Kidney glomerular epithelial cell (primary cell): ENCODE measurements at regions not wholly inside any gene's neighbourhood (a gene's known extent, or its start where the extent isn't known, plus 50 kb on each side); places are given as distances from the start of the nearest gene placed in this dataset.
"Not testable (repeated sequence)": the region's sequence is repeated elsewhere in the genome, so short reads cannot be mapped to it uniquely, and the experiment has no call there.

Experiments
- DNase-seq: peaks from one replicate; lab custom pipeline; 2025; lab: John Stamatoyannopoulos, UW

DNA sequence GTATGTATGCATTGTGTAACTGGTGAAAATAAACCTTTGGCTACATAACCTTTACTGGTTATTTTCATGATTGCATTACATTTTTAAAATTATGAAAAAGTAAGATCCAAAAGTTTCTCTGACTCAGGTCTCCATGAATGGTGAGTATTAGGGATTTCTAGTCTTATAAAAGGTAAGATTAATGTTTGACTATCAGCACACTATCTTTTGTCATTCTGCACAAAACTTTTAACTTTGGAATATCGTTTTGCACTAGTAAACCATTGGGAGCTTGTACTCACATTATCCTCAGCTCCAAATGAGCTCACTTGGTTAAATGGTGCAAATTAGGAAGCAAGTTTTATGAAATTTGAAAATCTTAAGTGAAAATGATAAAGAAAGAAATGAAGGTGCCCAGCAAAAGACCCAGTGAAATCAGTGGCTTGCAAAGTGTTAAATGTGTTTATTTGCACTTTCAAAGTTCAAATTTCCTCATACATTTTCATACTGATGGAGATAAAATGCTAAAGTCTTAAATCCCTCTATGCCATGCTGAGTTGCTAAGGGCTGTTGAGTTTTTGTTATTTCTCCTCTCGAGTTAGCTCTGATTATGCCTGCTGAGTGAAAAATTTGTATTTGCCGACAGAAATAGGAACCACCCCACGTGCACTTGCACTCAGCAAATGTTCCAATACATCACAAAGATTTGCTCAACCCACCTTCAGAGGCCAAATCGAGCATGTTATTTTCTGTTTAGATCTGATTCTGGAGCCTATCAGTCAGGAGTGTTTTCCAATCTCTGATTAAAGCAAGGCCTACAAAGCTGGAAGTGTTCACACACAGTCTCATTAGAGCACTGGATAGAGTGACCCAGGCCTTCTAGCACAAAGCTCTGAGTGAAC lies 885.7 kb downstream of the NR2F1-AS1 start:
- no peak for DNase-seq

DNA sequence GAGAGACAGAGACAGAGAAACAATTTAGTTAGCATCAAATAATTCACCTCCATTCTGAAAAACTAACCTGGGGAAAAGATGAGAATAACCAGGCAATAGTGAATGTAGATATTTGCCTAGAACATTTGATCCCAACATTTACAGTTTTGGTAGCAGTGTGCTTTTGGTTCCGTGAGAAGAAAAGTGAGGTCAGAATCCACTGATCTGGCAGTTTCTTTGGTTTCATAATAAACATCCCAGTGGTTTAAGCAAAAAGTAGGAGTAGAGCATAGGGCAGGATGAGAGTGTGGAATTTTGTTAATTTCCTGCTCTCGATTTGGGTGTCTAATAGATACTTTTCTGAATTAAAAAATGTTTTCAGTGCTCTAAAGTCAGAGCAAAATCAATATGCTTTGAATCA lies 887.0 kb downstream of the NR2F1-AS1 start:
- DNase-seq, result no peak

DNA sequence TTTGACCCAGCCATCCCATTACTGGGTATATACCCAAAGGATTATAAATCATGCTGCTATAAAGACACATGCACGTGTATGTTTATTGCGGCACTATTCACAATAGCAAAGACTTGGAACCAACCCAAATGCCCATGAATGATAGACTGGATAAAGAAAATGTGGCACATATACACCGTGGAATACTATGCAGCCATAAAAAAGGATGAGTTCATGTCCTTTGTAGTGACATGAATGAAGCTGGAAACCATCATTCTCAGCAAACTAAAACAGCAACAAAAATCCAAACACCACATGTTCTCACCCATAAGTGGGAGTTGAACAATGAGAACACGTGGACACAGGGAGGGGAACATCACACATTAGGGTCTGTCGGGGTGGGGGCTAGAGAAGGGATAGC lies 889.1 kb downstream of the NR2F1-AS1 start:
- DNase-seq, result not testable (repeated sequence)

DNA sequence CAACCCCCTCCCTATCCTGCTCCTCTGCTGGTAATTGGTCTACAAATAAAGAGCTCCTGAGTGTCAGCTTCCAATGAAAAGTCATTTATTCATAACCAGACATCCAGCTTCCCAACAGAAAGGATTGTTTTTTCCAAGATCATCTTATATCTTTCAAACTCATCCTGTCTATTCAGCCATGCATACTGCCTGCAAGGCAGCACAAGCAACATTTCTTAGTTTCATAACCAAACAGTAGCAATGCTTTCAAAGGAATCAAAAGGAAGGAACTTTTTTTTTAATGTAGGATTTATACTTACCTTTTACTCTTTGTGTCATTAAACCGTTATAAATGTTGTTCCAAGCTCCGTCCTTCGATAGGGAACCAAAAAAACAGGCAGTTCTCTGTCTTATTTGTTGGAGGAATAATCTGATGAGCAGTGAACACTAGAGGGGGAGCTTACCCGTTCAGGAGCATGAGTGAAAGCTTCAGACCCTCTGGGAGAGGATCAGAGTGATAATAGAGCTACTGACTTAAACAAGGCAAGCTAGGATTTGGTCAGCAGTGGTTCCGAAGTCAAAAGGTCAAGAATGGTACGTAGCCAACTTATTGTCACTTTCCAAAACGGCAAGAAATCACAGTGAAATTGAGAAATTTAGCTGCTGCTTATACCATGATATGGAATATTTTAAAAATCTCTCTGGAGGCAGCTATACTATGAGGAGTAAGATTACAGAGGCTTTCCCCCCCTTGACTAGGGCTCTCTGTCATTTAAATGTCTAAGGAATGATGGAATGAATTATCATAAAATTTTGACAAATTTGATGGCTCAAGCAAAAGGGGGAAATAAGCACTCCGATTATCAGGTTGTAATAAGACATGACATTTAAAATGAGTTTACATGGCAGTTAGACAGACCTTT lies 892.9 kb downstream of the NR2F1-AS1 start:
- DNase-seq, result peak; percentile 20

DNA sequence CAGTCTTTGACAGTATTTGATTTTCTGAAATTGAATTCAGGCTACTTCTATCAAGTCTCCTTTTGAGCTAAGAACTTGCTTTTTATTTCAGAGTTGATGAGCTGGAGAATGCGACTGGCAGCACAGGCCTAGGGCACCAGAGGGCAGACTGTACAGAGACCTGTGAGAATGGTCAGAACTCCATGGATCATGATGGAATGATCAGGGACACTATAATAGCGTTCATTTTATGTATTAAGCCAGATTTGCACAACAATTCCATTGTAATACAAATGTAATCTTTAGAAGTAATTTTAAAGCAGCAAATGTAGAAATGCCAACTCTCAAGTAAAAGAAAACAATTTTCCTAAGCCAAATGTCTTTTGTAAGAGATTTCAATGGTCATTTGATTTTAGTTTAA lies 902.4 kb downstream of the NR2F1-AS1 start:
- DNase-seq, result no peak

DNA sequence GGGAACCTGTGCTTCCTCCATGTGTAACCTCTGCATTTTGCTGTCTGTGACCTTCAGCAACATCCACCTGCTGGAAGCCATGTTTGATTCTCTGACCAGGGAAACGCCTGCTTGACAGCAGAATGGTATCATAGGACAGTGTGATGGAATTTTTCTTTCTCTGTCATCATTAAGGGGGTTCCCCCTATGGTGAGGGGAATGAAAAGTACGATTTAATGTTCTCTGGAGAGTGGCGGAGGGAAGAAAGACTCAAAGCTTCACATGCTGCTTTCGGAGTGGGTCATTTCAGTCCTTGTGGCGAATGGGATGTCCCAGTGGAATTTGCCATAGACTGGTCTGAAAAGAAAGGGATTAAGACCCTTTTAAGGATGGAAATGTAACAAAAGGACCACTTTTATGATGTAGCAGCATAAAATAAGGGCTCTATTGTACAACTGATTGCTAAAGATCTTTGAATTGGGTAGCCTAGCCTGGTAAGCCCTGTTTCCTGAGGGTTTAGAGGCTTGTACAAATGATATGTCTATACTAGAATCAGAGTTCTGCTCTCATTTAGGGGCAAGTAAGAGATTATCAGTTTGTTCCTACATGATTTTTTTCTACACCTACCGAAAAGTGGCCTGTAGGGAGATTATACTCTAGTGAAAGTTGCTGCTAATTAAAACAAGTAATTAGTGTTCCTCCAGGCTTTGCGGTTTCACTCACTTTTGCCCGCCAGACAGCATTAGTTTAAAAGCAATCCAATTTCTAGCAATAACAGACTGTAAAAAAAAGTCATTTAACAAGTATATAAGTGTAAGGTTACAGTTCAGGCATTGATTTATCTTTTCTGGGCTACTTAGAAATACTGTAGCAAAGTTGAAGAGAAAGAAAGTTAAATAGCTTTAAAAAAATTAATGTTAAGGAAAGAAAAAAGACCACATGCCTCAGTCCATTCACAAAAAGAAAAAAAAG lies 904.5 kb downstream of the NR2F1-AS1 start:
- DNase-seq, result no peak

DNA sequence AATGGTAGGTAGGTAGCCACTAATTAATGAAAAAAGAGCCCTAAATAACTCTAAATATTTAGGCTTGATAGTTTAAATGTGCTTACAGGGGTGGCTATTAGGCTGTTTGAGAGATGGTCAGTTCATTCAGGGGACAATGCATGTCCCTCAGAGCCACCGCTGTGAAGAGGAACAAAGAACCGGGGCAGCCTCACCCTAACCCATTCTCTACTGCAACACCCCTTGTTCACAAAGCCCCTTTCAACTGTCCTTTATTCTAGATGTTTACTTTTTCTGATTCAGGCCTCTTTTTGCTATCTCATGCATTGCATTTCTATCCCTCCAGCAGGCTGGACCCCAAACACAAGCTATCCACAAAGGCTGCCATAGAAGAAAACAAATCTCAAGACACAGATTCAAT lies 906.7 kb downstream of the NR2F1-AS1 start:
- no peak for DNase-seq

DNA sequence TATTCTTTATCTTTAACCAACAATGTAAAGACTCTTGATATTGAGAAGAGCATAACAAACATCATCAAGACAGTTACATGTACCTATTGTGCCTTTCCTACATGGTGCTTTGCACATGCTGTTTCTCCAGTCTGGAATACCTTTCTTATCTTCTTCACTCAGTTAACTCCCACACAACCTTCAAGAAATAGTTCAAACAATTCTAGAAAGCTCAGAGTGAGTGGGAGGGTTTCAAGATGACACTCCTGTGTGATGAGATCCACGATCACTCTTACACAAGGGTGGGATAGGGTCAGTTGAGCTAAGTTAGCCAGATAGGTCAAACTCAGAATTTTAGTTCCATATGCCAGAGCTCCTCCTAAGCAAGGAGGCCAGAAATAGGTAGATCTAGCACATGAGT lies 915.5 kb downstream of the NR2F1-AS1 start:
- no peak for DNase-seq

DNA sequence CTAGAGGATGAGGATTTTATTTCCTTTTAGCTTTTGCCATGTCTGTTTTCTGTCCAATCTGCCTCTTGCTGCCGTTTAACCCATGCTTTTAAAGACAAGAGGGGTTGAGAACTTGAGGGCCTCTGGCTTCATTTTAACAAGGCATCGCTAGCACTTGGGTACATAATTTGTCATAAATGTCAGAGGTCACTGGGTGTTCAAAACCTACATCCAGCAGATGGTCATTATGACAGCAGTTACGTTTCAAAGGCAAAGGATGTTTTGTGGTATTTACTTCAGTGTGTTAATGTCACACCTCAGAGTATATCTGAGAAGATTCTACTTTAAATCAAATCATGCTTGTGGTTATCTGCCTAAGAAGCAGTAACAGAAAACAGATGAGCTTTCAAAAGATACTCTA lies 918.3 kb downstream of the NR2F1-AS1 start:
- no peak for DNase-seq

DNA sequence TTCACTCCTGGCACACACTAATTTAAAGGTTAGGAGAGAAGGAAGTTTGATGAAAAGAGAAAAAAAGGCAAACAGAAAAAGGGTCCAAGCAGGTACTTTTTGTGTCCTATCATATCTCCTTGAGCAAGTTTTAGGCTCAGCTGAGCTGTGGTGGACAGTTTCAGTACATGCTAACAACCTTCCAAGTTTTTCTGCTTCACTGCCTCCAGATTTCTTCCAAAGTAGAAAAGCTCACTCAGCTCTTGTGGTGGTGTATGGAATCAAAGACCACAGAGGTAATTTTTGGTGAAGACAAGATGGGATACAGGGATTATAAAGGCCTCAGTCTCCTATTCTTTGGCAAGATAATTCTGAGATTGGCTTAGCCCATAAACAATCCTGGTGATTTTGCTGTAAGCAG lies 921.8 kb downstream of the NR2F1-AS1 start:
- DNase-seq, result no peak

DNA sequence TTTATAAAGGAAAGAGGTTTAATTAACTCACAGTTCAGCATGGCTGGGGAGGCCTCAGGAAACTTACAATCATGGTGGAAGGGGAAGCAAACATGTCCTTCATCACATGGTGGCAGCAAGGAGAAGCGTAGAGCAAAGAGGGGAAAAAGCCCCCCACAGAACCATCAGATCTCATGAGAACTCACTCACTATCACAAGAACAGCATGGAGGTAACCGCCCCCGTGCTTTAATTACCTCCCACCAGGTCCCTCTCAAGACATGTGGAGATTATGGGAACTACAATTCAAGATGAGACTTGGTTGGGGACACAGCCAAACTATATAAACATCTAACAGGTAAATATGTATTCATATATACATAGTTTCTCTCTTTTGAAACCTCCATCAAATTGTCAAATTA lies 926.4 kb downstream of the NR2F1-AS1 start:
- DNase-seq, result not testable (repeated sequence)

DNA sequence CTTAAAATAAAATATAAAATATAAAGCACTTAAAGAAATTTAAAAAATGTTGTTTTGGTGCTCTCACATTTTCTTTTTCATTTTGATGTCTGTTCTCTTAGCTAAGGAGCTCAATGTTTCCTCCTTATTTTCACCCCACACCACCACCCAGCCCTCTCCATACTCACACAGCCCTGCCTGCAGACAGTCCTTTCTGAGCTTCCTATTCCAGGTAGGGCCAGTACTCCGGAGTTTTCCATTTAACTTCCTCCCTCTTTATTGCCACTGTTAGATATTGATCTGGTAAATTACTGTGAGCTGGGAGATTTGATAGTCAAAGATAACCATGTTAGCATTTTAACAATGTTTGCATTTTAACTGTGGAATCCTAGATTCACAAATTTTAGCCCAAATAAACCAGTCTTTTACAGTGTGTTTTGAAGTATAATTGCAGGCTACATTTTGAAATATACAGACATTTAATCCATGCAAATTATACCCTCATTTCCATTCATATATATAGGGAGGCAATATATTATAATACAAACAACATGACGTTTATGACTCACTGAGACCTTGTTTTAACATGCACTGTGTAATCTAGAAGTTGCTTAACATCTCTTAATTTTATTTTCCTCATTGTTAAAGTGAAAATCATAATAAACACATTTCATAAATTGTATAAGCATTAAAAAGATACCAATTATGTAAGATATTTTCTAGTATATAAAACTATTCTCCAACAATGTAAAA lies 927.1 kb downstream of the NR2F1-AS1 start:
- no peak for DNase-seq

DNA sequence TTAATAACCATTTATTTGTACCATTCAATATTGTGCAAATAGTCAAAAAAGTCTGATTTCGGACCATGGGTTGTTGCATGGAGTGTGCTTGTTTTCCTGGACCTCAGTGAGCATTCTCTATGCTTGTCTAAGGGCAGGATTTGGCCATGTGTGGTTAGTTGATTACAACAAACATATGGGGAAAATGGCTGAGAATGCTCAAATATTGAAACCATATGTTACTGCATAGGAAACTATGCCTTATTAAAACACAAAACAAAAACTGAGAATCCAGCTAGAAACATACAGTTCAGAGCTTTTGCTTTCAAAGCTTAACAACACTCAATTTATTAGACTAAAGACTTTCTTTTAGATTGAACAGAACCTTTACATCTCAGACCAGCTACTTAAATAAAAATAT lies 928.3 kb downstream of the NR2F1-AS1 start:
- DNase-seq, result no peak

DNA sequence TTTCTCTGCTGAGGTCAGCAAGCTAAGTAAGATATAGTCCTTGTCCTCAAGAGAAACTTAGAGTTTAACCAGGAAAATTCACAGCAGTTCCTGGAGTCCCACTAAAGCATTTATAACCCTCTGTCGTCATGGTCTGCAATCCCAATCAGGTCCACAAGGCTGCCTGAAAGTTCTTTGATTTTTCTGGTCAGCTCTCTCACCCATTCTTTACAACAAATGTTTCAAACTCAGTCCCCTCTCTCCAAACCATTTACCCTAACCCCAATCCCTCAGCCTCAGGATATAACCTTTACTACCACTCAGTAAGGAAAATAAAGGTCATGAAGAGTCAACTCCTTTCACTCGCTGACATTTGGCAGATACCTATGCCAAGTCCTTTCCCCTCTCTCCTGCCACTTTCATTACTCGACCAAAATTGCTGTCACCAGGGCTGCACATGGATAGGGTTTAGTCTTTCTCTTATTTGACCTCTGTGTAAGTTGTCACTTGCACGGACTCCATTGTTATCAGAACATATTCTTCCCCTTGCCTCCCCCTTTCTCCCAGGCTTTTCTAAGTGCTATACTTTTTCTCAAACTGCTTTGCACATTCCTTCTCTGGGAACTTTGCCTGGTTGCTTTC lies 936.6 kb downstream of the NR2F1-AS1 start:
- no peak for DNase-seq

DNA sequence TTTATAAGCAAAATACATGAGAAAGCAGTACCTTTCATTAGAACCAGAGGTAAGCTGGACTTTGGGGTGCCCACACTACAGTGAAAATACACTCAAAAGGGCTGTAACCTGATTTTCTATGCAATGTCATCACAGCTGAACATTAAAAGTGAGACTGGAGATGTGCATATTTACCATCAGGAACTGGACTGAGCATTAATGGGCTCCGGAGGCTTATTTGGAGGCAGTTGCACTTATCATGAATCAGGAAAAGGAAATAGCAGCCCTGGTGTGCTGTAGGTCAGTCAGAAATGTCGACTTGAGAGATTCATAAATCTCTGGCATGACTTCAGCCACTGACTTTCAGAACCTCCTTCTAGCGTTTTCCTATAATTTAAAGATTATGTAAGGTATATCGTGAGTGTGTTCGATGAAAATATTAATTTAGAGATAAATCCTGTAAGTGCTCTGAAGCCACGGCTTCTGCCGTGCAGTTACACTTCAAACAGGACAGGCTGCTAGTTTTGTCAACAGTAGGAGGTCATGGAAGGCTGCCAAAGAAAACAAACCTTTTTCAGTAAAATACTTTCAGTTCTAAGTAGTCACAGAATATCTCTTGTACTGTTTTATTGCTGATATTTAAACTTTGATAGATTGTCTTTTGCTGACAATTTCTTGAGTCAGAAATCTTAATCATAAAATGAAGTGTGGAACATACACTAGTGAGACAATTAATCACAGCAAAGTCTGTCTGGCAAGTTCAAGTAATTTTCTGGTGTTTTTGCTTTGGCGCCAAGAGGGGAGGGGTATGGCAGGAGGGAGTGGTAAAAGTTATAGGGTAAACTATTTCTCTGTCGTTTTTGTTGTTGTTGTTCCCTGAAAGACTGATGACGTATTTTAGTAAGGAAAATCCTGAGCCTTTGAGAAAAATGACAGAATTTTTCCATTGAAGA lies 939.7 kb downstream of the NR2F1-AS1 start:
- peak; percentile 83 for DNase-seq

DNA sequence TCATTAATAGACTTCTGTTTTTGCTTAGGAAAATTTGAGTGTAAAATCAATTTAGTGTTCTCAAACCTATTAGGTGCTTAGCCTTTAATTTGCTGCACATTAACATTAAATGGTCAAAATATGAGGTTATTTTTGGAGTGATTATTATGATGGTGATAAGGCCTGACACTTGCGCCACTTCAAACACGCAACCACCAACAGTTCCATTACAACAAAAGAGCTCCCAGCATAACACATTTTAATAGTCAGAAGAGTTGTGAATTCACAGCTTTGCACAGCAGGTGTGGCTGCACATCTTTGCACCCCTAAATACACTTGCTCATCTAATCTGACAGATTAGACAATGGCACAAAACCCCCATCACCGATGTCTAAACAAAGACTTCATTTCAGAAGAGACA lies 940.7 kb downstream of the NR2F1-AS1 start:
- DNase-seq, result no peak

DNA sequence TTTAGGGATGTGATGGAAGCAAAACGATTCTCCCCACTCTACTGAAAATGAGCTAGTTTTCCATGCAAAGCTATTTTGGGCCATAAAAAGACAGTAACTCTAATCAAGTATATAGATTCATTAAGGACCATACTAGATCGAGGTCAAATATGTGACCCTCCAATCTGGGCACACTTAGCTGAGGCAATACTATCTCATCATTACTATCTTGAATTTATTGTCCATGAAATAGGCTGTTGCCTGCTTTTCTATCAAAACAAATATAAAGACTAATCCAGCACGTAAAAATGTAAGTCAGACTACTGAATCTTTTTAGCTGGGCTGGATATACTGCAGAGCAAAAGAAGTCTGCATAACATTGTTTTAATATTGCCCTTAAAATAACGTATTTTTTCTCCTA lies 943.1 kb downstream of the NR2F1-AS1 start:
- no peak for DNase-seq

DNA sequence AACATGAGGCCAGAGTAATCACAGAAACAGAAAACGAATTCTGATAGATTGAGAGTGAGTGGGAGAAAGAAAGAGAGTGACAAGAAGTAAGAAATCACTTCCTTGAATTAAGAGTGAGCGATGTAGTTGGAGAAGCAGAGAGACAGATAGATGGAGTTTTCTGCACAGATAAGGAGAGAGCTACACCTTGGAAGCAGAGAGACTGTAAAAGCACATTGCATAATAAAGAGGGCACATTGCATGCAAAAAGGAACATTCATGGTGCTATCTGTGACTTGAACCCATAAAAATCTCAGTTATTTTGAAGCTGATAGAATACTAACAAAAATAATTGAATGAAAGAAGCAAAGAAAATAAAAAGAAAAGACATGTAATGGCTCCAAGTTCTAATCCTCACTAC lies 943.8 kb downstream of the NR2F1-AS1 start:
- DNase-seq, result no peak

DNA sequence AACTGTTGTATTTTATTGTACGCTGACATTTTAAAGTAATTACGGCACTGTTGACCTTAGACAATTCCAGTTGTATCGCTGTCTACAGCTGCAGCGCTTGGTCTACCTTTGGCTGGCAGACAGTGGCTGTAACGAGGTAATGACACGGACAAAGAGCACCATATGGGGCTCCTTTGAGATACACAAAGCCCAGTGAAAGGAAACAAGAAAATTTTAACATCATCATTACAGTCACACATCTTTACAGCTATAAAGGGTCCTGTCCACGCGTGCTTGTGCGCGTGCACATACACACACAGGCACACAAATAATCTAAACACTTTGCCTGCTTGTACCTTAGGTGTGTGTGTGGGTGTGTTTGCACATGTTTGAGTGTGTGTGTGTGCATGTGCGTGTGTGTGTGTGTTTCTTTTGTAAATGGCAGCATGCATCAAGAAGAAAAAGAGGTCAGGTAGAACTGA lies 946.0 kb downstream of the NR2F1-AS1 start:
- no peak for DNase-seq
